DMS153 (cell line): ENCODE measurements at regions not wholly inside any gene's neighbourhood (a gene's known extent, or its start where the extent isn't known, plus 50 kb on each side); places are given as distances from the start of the nearest gene placed in this dataset.

ENCODE experiments used
- DNase-seq: peaks from one replicate; lab custom pipeline; 2025; lab: John Stamatoyannopoulos, UW

- DNase-seq: no peak
Observed at GRCh38 chr9:90307891-90308290, 334.7 kb downstream of the DIRAS2 start.

- DNase-seq: no peak
Observed at GRCh38 chr9:90308691-90309090, 333.9 kb downstream of the DIRAS2 start.

- DNase-seq: no peak
Observed at GRCh38 chr9:90309809-90310520, 332.7 kb downstream of the DIRAS2 start.

GRCh38 chr9:90310521-90310876 is 332.1 kb downstream of the DIRAS2 start:
- no peak for DNase-seq

- DNase-seq: no peak
Observed at GRCh38 chr9:90311811-90312210, 330.8 kb downstream of the DIRAS2 start.

- DNase-seq: no peak
Observed at GRCh38 chr9:90322296-90322695, 320.3 kb downstream of the DIRAS2 start.

GRCh38 chr9:90325913-90326653 is 316.5 kb downstream of the DIRAS2 start:
- DNase-seq: no peak

- DNase-seq: no peak
Observed at GRCh38 chr9:90330231-90330630, 312.4 kb downstream of the DIRAS2 start.

GRCh38 chr9:90331826-90332575 is 310.6 kb downstream of the DIRAS2 start:
- no peak for DNase-seq

- DNase-seq: no peak
Observed at GRCh38 chr9:90333226-90333625, 309.4 kb downstream of the DIRAS2 start.

GRCh38 chr9:90340421-90340820 is 302.2 kb downstream of the DIRAS2 start:
- DNase-seq: no peak

GRCh38 chr9:90342607-90343006 is 300.0 kb downstream of the DIRAS2 start:
- no peak for DNase-seq

GRCh38 chr9:90343366-90343765 is 299.3 kb downstream of the DIRAS2 start:
- DNase-seq: no peak

- DNase-seq: no peak
Observed at GRCh38 chr9:90343991-90344390, 298.6 kb downstream of the DIRAS2 start.

GRCh38 chr9:90365666-90366065 is 277.0 kb downstream of the DIRAS2 start:
- DNase-seq: peak; percentile 17

- no peak for DNase-seq
Observed at GRCh38 chr9:90368241-90368640, 274.4 kb downstream of the DIRAS2 start.

GRCh38 chr9:90368928-90369327 is 273.7 kb downstream of the DIRAS2 start:
- DNase-seq: no peak

- DNase-seq: no peak
Observed at GRCh38 chr9:90379771-90380170, 262.9 kb downstream of the DIRAS2 start.

- DNase-seq: no peak
Observed at GRCh38 chr9:90385146-90385545, 257.5 kb downstream of the DIRAS2 start.

GRCh38 chr9:90393365-90394152 is 249.1 kb downstream of the DIRAS2 start:
- DNase-seq: no peak

- DNase-seq: no peak
Observed at GRCh38 chr9:90394871-90395270, 247.8 kb downstream of the DIRAS2 start.

- no peak for DNase-seq
Observed at GRCh38 chr9:90400091-90400490, 242.5 kb downstream of the DIRAS2 start.
